NCI-H774 (cell line): ENCODE measurements at regions not wholly inside any gene's neighbourhood (a gene's known extent, or its start where the extent isn't known, plus 50 kb on each side); places are given as distances from the start of the nearest gene placed in this dataset.

Experiments used
- DNase-seq: peaks from one replicate; lab custom pipeline; 2025; lab: John Stamatoyannopoulos, UW

DNA sequence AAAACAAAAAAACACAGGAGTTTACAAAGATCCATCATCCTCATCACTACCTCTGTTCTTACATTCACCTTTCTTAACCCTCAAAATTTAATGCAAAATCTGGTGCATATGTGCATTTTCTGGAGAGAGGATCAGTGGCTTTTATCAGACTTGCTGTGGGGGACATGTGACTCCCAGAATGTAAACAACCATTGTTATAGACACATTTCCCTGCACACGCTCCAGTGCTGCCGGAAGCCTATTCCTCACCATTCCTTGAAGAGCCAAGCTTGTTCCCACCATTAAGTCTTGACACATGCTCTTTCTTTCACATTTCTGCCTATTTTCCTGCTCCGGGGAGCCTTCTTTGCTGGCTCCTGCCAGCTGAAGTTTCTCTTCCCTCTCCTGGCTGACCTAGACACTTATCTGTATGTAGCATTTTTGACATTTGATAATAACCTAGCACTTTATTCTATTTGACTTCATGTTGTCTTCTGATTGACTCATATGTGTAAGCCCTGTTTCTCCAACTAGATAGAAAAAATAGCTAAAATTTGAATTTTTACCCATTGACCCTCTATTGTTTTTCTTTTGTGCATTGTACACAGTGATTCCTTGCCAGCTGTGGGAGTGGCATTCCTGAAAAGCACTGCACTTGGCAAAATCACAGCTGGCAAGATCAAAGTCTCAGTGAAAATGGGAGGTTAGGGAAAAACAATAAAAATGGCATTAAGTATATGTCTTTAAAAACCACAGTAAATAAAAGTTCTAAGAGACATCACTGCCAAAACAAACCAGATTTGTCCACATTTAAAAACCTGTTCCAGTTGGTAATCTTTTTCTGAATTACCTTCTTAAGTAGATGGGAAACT lies 76.8 kb upstream of the CIBAR2 start:
- no peak for DNase-seq

DNA sequence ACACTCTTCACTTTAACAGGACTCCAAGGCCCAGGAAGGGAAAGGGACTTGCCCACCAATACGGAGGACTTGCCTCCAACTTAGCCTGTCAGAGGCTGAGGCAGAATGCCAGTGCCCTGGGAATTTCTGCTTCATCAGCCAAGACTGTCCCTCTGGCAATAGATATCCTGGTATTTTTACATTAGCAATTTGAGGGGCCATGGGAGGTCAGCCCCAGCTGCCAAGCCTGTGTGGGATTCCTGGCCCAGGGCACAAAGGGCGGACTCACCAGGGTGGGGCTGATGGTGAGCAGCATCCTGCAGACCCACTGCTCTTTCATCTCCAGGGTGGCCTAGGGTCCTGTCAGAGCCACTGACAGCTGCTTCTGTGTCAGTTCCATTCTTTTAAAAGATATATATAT lies 78.3 kb upstream of the CIBAR2 start:
- no peak for DNase-seq

DNA sequence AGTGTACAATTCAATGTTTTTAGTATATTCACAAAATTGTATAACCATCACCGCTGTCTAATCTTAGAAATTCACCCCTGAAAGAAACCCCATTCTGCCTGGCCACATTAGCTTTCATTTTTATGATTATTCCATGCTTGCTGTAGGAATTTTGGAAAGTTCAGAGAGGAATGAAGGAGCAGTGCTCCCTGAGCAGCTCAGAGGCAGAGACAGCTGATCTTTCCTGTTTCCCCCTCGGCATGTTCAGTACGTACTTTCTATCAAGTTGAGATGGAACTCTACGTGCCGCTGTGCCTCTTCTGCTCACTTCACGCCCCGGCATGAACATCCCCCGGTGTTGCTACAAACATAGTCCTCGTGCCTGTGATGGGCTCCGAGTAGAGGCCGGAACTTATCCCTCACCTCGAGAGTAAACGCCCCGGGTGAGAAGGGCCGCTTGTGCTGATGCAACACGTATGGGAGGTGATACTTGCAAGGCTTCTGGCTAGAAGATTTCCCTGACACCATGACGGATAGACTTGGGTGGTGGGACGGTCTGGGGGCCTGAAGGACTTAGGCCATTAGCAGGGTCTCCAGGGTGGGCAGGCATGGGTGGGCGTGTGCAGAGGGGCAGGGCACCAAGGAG lies 79.2 kb upstream of the CIBAR2 start:
- no peak for DNase-seq

- no peak for DNase-seq
Observed at GRCh38 chr16:85192238-85193114, 80.2 kb upstream of the CIBAR2 start.

- no peak for DNase-seq
Observed at GRCh38 chr16:85193115-85193493, 80.8 kb upstream of the CIBAR2 start.

- no peak for DNase-seq
Observed at GRCh38 chr16:85193876-85194275, 81.6 kb upstream of the CIBAR2 start.

GRCh38 chr16:85194307-85195270 lies 82.3 kb upstream of the CIBAR2 start:
- no peak for DNase-seq

GRCh38 chr16:85195271-85195647 lies 83.0 kb upstream of the CIBAR2 start:
- DNase-seq = no peak

DNA sequence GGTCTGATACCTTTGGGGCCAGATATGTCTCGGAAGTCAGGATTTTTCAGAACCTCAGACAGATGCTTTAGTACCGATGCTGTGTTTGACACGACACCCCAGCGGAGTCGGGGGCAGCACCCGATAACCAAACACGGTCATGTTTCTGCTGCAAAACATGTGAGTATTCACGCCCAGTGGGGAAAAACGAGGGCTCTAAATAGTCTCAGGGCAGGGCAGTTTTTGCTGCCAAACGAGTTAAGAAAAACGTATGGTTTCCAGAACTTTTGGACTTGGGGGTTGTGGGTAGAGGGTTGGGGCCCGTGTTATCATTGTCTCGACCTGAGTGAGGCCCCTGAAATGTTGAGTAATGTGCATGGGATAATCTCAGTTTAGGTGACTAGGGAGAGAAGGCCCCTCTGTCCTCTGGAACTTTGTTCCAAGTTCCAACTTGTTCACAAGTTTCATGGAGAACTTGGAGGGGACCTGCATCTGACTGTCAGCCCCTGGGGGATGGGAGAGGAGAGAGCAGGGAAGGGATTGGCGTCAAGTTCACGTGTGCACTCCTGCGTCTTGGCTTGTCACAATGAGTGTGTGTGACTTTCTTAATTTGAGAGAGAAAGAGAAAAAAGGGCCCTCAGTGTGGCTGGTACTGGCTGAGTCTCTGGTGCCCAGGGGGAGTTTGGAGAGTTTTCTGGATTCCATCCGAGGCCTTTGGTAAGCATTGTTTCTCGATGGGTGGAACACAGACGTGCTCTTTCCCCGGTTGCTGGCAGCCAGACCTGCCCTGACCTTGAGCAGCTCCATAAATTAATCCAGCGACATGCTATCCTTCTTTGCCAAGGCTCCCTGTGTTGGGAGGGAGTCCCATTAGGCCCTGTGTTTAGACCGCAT lies 83.9 kb upstream of the CIBAR2 start:
- no peak for DNase-seq

- no peak for DNase-seq
Observed at GRCh38 chr16:85196976-85197375, 84.7 kb upstream of the CIBAR2 start.

- DNase-seq = no peak
Observed at GRCh38 chr16:85197611-85198566, 85.6 kb upstream of the CIBAR2 start.

- DNase-seq = no peak
Observed at GRCh38 chr16:85199069-85199725, 86.9 kb upstream of the CIBAR2 start.

DNA sequence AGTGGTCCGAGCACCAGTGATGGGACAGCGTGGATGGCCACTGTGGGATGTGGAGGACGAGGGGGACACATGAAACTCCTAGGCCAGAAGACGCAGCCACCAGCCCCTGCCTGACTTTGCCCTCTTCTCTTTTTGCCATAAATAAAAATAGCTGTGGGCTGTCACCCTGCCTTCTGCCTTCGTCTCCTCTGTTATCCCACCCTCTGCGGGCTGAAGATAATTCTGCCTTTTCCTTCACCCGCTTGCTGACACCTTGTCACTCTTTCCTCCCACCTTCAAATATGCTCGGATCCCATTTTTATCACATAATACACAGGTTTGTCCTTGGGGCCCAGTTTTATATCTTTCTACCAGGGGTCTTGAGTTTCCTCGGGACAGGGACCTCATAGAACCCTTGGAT lies 87.6 kb upstream of the CIBAR2 start:
- no peak for DNase-seq

DNA sequence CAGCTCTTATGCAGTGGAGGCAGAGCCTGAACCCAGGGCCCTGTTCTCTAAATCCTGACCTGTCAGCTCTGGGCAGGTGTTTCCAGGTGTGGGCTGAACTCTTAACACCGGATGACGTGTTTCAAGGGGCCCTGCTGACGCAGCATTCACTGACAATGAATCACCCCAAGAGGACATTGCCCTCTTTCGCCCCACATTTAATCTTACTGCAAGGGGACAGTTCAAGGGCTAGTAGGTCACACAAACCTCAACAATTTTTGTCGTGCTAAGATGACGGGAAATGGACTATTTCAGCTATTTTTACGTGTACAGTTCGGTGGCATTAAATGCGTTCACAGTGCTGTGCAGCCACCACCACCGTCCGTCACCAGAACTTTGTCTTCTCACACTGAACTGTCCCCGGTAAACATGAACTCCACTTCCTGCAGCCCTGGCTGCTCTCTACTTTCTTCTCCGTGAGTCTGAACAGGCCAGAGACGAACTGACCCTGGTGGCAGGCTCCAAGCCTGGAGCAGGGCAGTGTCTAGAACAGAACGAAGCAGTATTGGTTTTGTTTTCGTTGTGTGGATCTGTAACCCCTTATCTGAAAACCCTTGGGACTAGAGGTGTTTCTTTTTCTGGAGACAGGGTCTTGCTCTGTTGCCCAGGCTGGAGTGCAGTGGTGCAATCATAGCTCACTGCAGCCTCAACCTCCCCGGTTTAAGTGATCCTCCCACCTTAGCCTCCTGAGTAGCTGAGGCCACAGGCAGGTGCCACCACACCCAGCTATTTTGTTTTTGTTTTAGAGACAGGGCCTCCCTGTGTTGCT lies 88.4 kb upstream of the CIBAR2 start:
- no peak for DNase-seq

GRCh38 chr16:85201574-85201973 lies 89.3 kb upstream of the CIBAR2 start:
- no peak for DNase-seq

DNA sequence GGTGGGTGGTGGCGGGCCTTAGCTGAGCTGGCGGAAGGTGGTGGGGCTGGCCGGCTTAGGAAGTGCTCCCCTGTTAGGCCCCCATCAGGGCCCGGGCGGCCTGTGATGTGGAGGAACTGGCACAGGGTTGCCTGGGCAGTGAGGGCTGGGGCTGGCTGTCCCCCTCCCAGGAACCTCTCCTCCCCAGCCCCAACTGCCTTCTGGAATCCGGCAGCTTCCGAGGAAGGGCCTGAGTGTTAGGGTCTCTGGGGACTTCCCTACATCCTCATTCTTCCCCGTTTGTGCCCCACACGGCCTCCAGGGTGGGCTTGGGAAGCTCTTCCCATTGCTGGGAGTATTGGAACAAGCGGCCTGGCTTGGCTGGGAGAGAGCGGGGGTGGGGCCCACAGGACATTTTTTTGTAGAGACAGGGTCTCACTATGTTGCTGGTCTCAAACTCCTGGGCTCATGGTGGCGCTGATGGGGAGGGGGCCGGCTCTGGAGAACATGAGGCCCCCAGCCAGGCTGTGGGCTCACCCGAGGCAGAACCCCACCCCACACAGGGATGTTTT lies 89.9 kb upstream of the CIBAR2 start:
- no peak for DNase-seq

- DNase-seq = no peak
Observed at GRCh38 chr16:85202631-85203461, 90.6 kb upstream of the CIBAR2 start.
